Stomach (tissue), 8 donors: ENCODE measurements at regions not wholly inside any gene's neighbourhood (a gene's known extent, or its start where the extent isn't known, plus 50 kb on each side); places are given as distances from the start of the nearest gene placed in this dataset.

Source experiments
- DNase-seq, 2 donors: peaks; one replicate each; pipeline versions ENCODE4 v3.0.0 to v3.0.0-alpha.2; 2013 to 2019
- H3K27ac ChIP-seq, 5 donors: fragments of 200-600 bp in 4 of 5; sonication (generic) in 4 of 5; one replicate each; pipeline ENCODE4 v1.5.1; 2013 to 2019; ENCODE audit warnings: mild to moderate bottlenecking in 1 of 5, moderate library complexity in 1 of 5
- H3K27me3 ChIP-seq, 3 donors: fragments of 200-600 bp; sonication (generic); one replicate each; pipeline ENCODE4 v1.5.1; 2017 to 2019; ENCODE audit warnings: mixed run types in 1 of 3
- H3K36me3 ChIP-seq, 4 donors: fragments of 200-600 bp; sonication (generic); 1 replicate in 3 of 4; 2 replicates in 1 of 4; pipeline ENCODE4 v1.5.1; 2016 to 2019
- H3K4me1 ChIP-seq, 4 donors: fragments of 200-600 bp; sonication (generic); one replicate each; pipeline ENCODE4 v1.5.1; 2016 to 2019
- H3K4me3 ChIP-seq, 4 donors: fragments of 200-600 bp; sonication (generic) in 3 of 4; one replicate each; pipeline ENCODE4 v1.5.1; 2016 to 2019; ENCODE audit warnings: mild to moderate bottlenecking in 1 of 4
- H3K9me3 ChIP-seq, 4 donors: fragments of 200-600 bp; sonication (generic); one replicate each; pipeline ENCODE4 v1.5.1; 2016 to 2019
- CTCF ChIP-seq, 7 experiments: fragments of 450-650 bp in 4 of 7; fragments of 200-600 bp in 3 of 7; sonication (generic) in 3 of 7; IDR thresholded peaks; one replicate each; pipeline ENCODE4 v1.5.1; 2016 to 2019; ENCODE audit warnings: antibody characterized with exemption in 7 of 7, control low read depth in 2 of 7, mild to moderate bottlenecking in 1 of 7
- EP300 ChIP-seq: sonication (generic); formaldehyde crosslinking; IDR thresholded peaks from one replicate; pipeline ENCODE4 v1.6.1; 2017; ENCODE audit warnings: antibody characterized with exemption
- POLR2A ChIP-seq, 4 donors: fragments of 450-650 bp; IDR thresholded peaks; one replicate each; pipeline ENCODE4 v1.6.1; 2016; ENCODE audit warnings: antibody characterized with exemption in 4 of 4, control low read depth in 2 of 4, mild to moderate bottlenecking in 1 of 4, moderate library complexity in 1 of 4
- POLR2AphosphoS5 ChIP-seq, 3 donors: sonication (generic); formaldehyde crosslinking; IDR thresholded peaks; one replicate each; pipeline ENCODE4 v1.6.1; 2016; ENCODE audit warnings: antibody characterized with exemption in 3 of 3
- WGBS, 5 donors: extraction: QIAGEN DNeasy Blood & Tissue Kit in 3 of 5; methylation state at CpG; one replicate each; pipeline versions ENCODE4 v1.1.5 to v1.1.7; 2013 to 2018; 5-methylcytosine and 5-hydroxymethylcytosine counted together
- intact Hi-C: fragments of 100-400 bp; cut with DNase I; formaldehyde crosslinking; loops from one replicate; pipeline ENCODE4 v1.15.1; 2023; ENCODE audit warnings: low total_unique reads
- donor health status: healthy with polysubstance abuse.
- donor health status: Bipolar disorder and iron deficiency.
- donor health status: healthy.

- Histone ChIP-seq H3K4me1 (no peaks in the 10 kb centered on the region), H3K4me3 (no peak overlapping the region), H3K36me3 (no peaks in the 10 kb centered on the region), H3K27ac (no peak overlapping the region), H3K27me3 (no peaks in the 10 kb centered on the region), H3K9me3 (peaks cover 0 to 6% (median 0%) of the 10 kb centered on the region in 4 donors)
- DNase-seq = no peak
- intact Hi-C loops = no loop called here
- 74 to 96% (median 88%) methylated on average over 1 of the region's 1 CpG for WGBS, 5 donors
- TF ChIP-seq POLR2AphosphoS5 (IDR thresholded peaks at IDR 0.05) (no peak), CTCF (IDR thresholded peaks at IDR 0.05) (no peak), EP300 (no peak), POLR2A (IDR thresholded peaks at IDR 0.05) (no peak)
Observed at GRCh38 chr4:13212936-13213335, 271.2 kb downstream of the RAB28 start.

GRCh38 chr4:13209600-13209999 is 274.5 kb downstream of the RAB28 start:
- Histone ChIP-seq H3K27ac (no peak overlapping the region), H3K4me1 (no peaks in the 10 kb centered on the region), H3K9me3 (no peaks in the 10 kb centered on the region), H3K27me3 (no peaks in the 10 kb centered on the region), H3K36me3 (no peaks in the 10 kb centered on the region), H3K4me3 (no peak overlapping the region)
- intact Hi-C loops = no loop called here
- no peak for TF ChIP-seq POLR2AphosphoS5 (IDR thresholded peaks at IDR 0.05)
- TF ChIP-seq POLR2A (IDR thresholded peaks at IDR 0.05) = no peak
- TF ChIP-seq EP300 = no peak
- no peak for TF ChIP-seq CTCF (IDR thresholded peaks at IDR 0.05)
- no peak for DNase-seq
- WGBS, 5 donors = 49 to 80% (median 61%) methylated on average over 4 of the region's 4 CpGs

- Histone ChIP-seq H3K9me3 (no peaks in the 10 kb centered on the region), H3K27me3 (no peaks in the 10 kb centered on the region), H3K36me3 (no peaks in the 10 kb centered on the region), H3K27ac (no peak overlapping the region), H3K4me3 (no peak overlapping the region), H3K4me1 (no peaks in the 10 kb centered on the region)
- intact Hi-C loops = no loop called here
- TF ChIP-seq CTCF (IDR thresholded peaks at IDR 0.05) (no peak), POLR2AphosphoS5 (IDR thresholded peaks at IDR 0.05) (no peak), EP300 (no peak), POLR2A (IDR thresholded peaks at IDR 0.05) (no peak)
- 86 to 98% (median 92%) methylated on average over 3 of the region's 3 CpGs for WGBS, 5 donors
- no peak for DNase-seq
Observed at GRCh38 chr4:13208558-13209193, 275.5 kb downstream of the RAB28 start.

GRCh38 chr4:13207226-13207625 is 276.9 kb downstream of the RAB28 start:
- TF ChIP-seq POLR2A (IDR thresholded peaks at IDR 0.05) (no peak), CTCF (IDR thresholded peaks at IDR 0.05) (no peak), EP300 (no peak), POLR2AphosphoS5 (IDR thresholded peaks at IDR 0.05) (no peak)
- no peak overlapping the region for H3K27ac ChIP-seq
- H3K4me3 ChIP-seq = no peak overlapping the region
- intact Hi-C loops = no loop called here
- H3K9me3 ChIP-seq = no peaks in the 10 kb centered on the region
- WGBS, 5 donors = 26 to 48% (median 33%) methylated on average over 1 of the region's 1 CpG
- no peaks in the 10 kb centered on the region for H3K4me1 ChIP-seq
- H3K27me3 ChIP-seq = no peaks in the 10 kb centered on the region
- no peaks in the 10 kb centered on the region for H3K36me3 ChIP-seq
- DNase-seq = peak in 1 of 2 donors; percentile 16
